H4 (cell line): ENCODE measurements at regions not wholly inside any gene's neighbourhood (a gene's known extent, or its start where the extent isn't known, plus 50 kb on each side); places are given as distances from the start of the nearest gene placed in this dataset.
"Not testable (repeated sequence)": the region's sequence is repeated elsewhere in the genome, so short reads cannot be mapped to it uniquely, and the experiment has no call there.

ENCODE experiments used
- DNase-seq: peaks from one replicate; pipeline ENCODE4 v3.0.0-alpha.2; 2015; ENCODE audit warnings: low spot score

DNA sequence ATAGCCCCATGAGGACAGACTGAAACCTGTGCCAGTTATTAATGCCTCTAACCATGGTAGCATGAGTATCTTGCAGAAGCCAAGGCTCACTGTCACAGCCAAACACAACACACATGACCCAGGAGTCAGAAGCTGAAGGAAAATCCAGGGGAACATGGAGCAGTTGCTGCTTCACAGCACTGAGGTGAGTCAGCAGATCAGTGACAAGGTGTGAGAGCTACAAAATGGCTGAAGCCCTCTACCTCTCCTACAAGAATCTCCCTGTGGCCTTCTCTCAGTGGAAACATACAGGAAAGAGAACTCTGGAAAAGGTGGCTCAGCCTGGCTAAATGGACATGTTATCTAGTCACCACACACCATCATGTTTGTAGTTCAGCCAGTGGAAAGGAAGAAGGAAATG lies 93.5 kb downstream of the NAB1 start:
- DNase-seq, result no peak

GRCh38 chr2:190744041-190744440 lies 95.2 kb downstream of the NAB1 start:
- DNase-seq, result no peak

DNA sequence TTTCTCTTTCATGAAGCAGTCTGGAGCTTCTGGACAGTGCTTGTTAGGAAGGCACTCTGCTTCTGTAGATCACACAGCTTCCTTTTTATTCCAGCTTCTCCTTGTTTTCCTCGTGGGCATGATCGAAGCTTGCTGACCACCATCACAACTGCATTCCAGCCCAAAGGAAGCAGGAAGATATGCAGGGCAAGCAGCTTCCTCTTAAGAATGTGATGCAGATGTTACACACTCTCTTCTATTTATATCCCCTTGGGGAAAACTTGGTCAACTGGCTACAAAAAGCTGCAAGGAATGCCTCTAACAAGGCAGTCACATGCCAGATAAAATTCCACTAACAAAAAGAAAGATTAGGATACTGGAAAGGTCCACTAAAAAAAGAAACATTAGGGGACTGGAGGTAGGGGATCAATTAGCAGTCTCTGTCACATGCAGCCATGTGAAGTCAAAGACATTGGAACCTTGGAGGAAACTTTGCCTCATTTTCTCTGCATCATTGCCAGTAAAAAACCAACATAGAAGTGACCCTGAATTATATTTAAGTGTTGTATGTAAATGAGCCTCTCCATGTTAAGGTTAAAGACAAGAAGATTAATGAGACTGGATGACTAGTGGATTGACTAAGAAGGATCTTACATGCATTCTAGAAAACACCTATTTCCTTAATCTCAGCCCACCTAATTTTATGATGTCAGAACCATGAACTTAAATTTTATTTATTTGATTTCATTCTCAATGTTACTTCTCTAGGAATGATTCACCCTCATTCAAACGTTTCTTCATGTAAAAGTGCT lies 98.3 kb downstream of the NAB1 start:
- DNase-seq, result no peak

- DNase-seq, result no peak
Measured at GRCh38 chr2:190748966-190749365, 100.1 kb downstream of the NAB1 start.

DNA sequence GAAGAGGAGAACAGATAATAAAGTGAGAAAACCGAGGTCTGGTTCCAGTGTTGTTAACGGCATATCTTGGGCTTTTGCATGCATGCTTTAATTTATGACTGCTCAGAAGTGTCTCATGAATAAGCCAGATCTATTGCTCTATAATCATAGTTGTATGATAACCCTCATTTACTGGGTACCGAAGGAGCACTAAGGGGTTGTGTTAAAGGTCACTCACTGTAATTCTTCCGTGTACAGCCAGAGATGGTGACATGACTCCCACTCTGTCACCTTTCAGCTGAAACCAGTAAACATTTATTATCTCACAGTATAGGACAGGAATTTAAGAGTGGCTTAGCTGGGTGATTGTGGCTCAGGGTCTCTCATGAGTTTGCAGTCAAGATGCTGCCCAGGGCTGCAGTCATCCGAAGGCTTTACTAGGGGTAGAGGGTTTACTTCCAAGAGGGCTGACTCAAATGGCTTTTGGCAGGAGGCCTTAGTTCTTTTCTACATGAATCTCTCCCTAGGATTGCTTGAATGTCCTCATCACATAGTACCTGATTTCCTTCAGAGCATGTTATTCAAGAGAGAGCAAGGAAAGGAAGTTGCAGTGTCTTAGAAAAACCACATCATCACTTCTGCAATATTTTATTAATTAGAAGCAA lies 107.0 kb downstream of the NAB1 start:
- DNase-seq, result no peak

DNA sequence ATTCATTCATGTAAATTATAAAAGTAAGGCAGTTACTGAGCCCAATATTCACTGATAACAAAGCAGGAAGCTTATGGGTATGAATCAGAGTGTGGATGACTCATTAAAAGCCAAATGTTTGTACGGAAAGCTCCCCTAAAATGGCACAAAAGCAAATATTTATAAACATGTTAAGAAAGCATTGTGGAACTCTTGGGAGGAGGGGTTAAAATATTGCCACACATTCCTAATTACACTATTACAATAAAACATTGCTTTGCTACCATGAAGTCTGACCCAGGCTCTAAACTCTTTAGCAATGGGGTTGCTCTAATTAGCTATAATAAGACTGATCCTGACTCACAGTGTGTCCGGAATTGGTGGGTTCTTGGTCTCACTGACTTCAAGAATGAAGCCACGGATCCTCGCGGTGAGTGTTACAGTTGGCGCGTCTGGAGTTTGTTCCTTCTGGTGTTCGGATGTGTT lies 110.9 kb downstream of the NAB1 start:
- peak; percentile 78 for DNase-seq

DNA sequence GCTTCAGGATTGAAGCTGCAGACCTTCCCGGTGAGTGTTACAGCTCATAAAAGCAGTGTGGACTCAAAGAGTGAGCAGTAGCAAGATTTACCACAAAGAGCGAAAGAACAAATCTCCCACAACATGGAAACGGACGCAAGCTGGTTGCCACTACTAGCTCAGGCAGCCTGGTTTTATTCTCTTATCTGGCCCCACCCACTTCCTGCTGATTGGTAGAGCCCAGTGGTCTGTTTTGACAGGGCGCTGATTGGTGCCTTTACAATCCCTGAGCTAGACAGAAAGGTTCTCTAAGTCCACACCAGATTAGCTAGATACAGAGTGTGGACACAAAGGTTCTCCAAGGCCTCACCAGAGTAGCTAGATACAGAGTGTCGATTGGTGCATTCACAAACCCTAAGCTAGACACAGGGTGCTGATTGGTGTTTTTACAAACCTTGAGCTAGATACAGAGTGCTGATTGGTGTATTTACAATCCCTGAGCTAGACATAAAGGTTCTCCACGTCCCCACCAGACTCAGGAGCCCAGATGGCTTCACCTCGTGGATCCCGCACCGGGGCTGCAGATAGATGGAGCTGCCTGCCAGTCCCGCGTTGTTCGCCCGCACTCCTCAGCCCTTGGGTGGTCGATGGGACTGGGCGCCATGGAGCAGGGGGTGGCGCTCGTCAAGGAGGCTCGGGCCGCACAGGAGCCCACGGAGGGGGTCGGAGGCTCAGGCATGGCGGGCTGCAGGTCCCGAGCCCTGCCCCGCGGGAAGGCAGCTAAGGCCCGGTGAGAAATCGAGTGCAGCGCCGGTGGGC lies 111.7 kb downstream of the NAB1 start:
- DNase-seq, result peak; percentile 68

DNA sequence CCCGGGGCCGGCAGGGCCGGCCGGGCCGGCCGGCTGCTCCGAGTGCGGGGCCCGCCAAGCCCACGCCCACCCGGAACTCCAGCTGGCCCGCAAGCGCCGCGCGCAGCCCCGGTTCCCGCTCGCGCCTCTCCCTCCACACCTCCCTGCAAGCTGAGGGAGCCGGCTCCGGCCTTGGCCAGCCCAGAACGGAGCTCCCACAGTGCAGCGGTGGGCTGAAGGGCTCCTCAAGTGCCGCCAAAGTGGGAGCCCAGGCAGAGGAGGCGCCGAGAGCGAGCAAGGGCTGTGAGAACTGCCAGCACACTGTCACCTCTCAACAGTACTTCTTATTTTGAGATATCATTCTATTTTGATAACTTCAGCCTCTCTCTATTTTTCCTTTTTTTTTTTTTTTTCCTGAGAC lies 112.3 kb downstream of the NAB1 start:
- not testable (repeated sequence) for DNase-seq

- no peak for DNase-seq
Measured at GRCh38 chr2:190762566-190762965, 113.7 kb downstream of the NAB1 start.

DNA sequence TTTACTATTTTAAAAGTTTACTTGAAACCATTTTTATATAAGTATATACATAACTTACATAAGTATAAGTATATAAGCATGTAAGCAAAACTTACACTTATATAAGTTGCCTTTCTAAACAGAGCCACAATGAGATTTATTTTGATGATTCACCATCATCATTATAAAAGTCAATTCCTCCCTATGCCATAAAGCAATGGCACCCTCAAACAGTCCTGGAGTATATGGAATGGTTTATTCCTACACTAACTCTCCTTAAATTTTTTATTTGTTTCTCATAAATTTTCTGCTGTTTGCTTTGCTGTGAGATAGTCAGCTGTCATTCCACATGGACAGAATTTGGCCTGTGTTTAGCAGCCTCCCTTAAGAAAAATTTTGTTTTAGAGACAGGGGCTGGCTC lies 114.2 kb downstream of the NAB1 start:
- no peak for DNase-seq

- no peak for DNase-seq
Measured at GRCh38 chr2:190763901-190764514, 115.1 kb downstream of the NAB1 start.

GRCh38 chr2:190765386-190766173 lies 115.0 kb upstream of the GLS start:
- DNase-seq, result peak; percentile 31

DNA sequence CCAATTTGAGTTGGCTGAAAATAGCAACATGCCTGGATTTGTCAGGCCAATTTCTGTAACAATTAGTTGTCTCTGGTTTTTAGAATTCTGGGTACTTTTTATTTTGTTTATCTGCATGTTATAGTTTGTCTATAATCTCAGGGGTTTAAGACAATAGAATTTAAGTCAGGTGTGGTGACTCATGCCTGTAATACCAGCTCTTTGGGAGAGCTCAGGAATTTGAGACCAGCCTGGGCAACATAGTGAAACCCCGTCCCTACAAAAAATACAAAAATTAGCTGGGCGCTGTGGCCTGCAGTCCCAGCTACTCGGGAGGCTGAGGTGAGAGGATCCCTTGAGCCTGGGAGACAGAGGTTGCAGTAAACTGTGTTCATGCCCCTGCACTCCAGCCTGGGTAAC lies 114.4 kb upstream of the GLS start:
- no peak for DNase-seq

GRCh38 chr2:190766595-190766994 lies 114.0 kb upstream of the GLS start:
- no peak for DNase-seq

GRCh38 chr2:190767821-190768220 lies 112.8 kb upstream of the GLS start:
- no peak for DNase-seq

- DNase-seq, result no peak
Measured at GRCh38 chr2:190769258-190769657, 111.4 kb upstream of the GLS start.

DNA sequence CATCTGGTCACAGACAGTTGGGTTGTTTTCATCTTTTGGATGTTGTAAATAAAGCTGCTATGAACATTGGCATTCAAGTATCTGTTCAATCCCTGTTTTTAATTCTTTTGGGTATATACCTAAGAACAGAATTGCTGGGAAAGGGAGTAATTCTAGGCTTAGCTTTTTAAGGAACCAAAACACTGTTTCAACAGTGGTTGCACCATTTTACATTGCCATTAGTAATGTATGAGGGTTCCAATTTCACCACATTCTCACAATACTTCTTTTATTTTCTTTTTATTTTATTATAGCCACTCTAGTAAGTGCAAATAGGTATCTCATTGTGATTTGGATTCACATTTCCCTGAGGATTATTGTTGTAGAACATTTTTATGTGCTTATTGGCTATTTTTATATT lies 108.9 kb upstream of the GLS start:
- DNase-seq, result no peak

GRCh38 chr2:190780594-190780993 lies 100.0 kb upstream of the GLS start:
- DNase-seq, result no peak

DNA sequence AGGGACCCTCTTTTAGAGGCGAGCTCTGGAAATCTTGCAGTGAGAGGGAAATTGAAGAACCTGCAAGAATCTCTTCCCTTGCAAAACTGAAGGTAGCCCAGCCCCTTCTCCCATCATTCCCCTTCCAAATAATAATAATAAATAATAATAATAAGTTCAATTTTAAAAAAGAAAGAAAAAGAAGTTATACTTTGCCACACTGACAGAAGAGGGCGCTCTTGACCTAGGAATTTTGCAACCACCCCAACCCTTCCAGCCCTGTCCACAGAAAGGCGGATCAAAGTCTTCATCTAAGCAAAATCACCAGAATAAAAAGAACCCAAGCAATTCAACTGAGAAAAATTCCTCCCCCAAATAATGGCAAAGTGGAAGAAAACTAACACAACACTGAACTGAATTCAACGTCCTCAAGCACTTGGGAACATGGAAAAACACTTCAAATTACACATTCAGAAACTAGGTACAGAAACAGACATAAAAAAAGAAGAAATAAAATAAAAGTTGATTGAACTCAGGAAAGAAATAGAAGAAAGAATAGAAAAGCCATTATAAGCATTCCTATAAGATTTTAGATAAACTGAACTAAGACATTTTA lies 98.9 kb upstream of the GLS start:
- peak; percentile 52 for DNase-seq

- no peak for DNase-seq
Measured at GRCh38 chr2:190782264-190782663, 98.4 kb upstream of the GLS start.
